Bone marrow (tissue), 2 donors: ENCODE measurements at regions not wholly inside any gene's neighbourhood (a gene's known extent, or its start where the extent isn't known, plus 50 kb on each side); places are given as distances from the start of the nearest gene placed in this dataset.
"Not testable (repeated sequence)": the region's sequence is repeated elsewhere in the genome, so short reads cannot be mapped to it uniquely, and the experiment has no call there.

ENCODE experiments used
- DNase-seq, 2 donors: peaks; one replicate each; lab custom pipeline; 2025; lab: John Stamatoyannopoulos, UW

DNA sequence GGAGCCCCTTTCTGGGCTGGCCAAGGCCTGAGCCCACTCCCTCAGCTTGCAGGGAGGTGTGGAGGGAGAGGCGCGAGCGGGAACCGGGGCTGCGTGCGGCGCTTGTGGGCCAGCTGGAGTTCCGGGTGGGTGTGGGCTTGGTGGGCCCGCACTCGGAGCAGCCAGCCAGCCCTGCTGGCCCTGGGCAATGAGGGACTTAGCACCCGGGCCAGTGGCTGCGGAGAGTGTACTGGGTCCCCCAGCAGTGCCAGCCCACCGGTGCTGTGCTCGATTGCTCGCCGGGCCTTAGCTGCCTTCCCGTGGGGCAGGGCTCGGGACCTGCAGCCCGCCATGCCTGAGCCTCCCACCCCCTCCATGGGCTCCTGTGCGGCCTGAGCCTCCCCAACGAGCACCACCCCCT is 123.8 kb upstream of the SEMA3C start:
- DNase-seq = not testable (repeated sequence)

DNA sequence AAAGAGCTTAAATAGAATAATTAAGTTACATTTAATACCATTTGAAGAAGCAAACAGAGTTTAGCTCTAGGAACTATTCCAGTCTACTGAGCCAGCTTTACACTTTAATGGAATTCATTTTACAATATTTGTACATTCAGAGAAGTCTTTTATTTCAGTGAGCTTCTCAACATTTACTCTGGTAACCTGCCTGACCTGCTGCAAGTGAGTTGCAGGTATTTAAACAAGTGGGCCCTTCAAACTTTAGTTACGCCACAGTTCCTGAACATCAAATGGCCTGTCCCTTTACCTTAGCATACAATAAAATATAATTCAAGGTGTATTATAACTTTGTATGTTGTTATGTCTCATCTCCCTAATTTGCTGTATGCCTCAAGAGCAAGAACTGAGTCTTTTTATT is 121.6 kb upstream of the SEMA3C start:
- no peak for DNase-seq

DNA sequence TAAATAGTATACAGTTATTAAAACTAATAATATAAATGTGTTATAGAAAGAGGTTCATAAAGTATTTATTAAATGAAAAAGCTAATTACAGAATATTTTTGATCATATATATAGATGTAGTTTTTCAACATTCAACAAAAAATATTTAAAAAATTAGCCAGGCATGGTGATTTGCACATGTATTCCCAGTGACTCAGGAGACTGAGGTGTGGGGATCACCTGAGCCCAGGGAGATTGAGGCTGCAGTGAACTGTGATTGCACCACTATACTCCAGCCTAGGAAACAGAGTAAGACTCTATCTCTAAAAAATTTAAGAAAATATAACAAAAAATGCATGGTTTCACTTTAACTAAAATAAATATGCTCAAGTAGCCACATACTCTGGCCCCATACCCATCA is 118.0 kb upstream of the SEMA3C start:
- DNase-seq = no peak

DNA sequence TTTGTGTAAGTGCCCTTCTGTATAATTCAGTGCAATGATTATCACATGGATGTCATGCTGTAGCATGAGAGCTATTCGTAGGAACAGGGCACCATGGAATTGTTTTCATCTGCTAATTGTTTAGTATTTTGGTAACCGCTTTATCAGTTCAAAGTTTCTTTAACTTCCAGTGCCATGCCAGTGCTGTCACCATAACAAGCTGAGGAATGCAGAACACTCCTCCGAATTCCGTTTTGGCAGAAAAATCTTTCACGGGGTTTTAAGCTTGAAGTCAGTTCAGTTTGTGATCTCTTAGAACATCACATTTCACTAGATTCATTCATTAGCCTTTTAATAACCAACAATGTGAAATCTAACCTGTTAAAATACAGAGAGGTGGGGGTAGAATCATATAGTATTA is 117.2 kb upstream of the SEMA3C start:
- no peak for DNase-seq

DNA sequence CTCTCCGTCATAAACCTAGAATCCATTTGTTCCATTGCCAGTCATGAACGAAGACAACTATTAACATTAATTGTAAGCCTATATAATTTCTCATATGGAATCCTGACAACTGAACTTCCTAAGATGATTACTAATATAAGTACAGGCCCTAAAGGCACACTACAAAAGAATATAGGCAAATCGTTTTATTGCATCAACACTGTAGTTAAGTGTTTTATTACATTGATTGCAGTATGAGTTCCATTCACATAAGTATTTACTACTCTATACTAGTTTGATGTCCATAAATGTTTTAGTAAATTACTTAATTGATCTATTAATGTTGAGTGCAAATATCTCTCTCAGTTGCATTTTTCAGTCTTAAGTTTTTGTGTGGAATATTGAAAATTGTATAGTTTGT is 113.1 kb upstream of the SEMA3C start:
- no peak for DNase-seq

DNA sequence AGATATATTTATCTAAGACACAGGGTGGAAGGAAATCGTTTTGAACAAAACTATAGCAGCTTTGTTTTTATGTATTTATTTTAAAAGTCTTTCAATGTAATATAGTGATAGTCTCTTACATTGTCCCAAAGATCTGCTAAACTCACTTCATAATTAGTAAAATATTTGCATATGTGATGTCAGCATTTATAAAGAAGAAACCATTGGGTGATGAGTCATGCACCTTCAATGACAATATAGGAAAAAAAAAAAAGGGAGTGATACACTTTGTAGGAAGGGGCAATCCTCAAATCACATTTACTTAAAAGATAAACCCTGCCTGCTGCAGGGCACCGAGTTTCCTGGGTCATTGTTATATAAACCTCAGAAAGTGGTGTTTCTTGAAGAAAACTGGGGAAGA is 112.4 kb upstream of the SEMA3C start:
- no peak for DNase-seq

DNA sequence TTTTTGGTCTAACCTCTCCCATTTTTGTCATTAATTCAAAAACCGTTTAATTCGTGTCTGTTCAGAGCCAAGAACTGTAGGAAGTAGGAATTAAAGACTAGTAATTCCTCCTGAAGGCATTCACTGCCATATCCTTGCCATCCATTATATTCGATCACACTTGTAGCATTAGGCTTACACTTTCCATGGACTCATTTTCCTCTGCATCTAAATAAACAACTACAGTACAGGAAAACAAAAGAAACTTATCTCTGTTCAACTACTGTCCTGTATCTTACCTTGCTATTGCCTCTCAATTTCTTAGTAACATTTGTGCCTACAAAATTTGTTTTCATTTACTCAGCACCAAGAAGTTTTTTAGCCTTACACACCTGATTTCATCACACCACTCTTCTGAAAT is 111.6 kb upstream of the SEMA3C start:
- no peak for DNase-seq

DNA sequence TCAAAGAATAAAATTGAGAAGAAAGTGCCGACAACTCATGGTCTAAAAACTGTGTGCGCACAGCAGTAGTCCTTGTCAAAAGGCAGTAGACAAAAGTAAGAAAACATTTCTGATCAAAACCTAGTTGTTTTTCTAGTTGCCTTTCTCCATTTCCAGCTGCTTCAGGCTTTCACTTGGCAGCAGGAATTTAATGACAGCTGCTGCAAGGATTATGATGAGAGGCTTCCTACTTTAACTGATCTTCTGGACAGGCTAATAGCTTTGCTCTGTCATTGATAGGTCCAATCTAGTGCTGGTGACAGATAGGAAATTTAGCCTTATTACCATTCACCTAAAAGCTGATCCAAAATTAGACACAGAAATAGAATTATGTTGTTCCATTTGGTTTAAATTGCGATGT is 110.7 kb upstream of the SEMA3C start:
- no peak for DNase-seq

DNA sequence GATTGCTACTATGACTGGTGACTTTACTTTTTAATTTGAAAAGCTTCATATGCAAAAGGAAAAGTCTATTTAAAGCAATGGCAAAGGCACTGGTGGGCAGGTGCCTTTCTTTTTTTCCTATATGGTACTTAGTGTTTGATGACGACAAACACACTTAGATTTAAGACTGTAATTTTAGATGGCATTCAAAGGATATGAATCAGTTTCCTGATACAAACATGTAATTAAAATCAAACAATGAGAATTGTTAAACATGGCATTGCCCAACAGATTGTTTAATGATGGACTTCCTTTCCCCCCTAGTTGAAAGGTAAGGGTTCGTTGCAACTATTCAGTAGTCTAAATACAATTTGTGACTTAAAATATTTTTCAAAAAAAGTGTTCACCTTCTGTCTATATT is 106.5 kb upstream of the SEMA3C start:
- no peak for DNase-seq

DNA sequence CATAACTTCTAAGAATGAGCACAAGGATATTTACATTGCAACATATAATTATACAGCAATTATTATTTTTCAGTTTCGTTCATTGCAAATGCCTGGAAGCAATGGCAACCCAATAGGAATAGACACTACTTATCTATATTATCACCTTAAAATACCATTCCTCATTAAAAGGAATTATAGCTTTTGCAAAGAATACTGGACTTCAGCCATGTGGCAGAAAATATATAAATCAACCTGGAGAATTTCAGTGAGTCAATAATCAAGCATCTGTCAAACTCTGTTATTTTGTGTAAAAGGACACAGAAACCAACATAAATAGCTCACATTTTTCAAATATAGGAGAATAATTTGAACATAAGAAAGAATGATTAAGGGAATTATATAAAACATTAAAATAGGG is 96.1 kb upstream of the SEMA3C start:
- DNase-seq = no peak

DNA sequence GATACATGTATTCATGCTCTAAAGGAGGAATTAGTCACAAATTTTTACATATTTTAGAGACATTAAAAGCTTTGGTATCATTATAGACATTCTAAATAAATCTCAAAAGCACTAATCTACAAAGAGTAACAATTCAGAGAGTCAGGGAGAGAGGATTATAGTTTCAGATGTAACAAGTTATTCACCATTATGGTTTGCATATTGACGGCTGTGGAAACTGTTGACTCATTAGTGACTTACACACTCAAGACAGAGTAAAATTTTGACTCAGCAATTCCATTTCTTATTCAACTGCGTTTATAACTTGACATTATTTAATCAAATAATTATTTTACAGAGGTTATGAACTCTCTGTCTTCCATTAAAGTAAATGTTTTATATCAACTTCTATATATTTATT is 95.4 kb upstream of the SEMA3C start:
- DNase-seq = no peak

DNA sequence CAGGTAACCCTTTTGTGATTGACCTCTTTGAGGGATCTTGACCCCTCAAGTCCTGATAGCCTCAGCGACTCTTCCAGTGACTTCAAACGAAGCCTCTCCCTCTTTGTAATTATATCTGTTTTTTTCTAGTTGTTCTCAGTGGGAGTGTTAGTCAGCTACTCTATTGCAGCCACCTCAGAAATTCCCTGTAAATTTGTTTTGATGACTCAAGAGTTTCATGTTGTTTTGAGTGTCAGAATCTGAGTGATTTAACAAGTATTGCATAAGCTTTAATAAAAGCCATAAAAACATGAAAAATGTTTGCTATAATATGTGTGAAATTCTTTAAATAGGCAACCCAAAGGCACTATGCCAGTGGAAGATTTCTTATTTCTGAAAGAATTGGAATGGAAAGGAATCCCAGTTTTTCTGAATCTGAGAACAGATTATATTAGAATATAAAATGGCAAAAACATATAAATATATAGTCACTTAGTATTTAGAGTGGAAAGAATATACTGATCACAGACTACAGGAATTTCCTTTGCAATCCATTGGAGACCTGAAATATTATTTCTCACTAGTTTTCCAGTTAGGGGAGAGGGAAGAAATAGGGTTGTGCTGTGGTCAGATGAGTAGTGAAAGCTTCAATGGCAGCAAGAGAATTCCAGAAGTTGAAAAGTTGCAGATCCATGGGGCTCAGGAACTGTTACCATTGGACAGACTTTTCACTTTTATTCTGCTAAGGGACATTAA is 94.4 kb upstream of the SEMA3C start:
- DNase-seq = no peak

DNA sequence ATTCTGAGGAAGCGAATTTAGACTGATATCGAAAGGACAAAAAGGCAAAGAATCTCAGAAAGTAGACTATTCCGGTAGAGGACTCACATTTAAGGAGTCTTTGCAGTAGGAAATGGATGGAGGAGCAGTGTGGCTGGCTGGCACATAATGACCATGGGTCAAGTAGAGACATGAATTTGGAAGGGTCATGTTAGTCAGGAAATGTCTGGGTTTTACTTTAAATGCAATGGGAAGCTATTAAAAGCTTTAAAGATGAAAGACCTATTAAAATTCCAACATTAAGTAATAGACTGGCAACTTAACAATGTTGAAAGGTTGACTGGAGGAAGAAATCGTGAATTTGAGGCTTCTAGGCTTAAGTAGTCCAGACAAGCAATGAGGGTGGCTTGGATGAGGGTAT is 90.0 kb upstream of the SEMA3C start:
- no peak for DNase-seq

DNA sequence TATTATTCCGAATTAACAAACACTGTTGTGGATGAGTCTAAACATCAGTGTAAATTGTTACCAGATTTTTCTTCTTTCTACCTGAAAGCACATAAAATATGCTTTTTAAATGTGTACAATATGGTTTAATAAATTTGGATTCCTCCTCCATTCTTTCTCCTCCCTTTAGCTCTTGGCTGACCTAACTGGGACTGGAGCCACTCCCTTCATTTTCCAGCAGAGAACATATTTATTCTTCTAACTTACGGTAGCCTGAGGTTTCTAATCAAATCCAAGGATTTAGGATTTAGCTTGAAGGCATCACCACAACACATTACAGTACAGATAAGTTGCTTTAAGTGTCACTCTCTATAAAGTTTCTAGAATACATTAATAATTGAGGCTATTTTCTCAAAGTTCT is 88.2 kb upstream of the SEMA3C start:
- no peak for DNase-seq

DNA sequence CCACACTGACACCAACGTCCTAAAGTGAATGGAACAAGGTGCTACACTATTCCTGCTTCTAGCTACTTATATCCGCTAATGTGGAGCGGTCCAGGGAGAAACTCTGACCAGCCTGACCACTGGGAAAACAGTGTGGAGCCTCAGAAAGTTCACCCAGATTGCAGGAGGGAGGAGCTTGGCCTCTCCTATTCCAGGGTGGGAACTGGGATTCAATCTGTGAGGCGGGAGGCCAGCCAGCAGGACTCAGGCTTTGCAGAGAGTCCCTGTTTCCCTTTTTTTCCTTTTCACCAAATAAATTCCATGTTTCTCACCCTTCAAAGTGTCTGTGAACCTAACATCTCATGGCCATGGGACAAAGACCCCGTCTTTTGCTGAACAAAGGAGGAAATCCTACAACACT is 86.4 kb upstream of the SEMA3C start:
- DNase-seq = no peak

DNA sequence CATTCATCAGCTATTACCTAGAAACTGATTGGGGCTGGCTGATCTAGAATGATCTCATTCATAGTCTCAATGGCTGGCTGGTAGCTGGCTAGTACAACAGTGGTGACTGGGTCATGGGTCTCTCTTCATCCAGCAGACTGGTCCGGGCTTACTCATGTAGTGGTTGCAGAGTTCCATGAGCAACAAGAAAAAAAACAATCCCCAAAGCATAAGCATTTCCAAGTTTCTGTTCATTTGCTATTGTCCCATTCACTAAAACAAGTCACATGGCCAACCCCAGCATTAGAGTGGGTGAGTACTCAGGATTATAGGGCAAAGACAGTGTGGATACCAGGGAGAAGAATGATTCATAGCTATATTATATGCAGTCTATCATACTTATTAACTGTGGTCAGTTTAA is 85.2 kb upstream of the SEMA3C start:
- no peak for DNase-seq

DNA sequence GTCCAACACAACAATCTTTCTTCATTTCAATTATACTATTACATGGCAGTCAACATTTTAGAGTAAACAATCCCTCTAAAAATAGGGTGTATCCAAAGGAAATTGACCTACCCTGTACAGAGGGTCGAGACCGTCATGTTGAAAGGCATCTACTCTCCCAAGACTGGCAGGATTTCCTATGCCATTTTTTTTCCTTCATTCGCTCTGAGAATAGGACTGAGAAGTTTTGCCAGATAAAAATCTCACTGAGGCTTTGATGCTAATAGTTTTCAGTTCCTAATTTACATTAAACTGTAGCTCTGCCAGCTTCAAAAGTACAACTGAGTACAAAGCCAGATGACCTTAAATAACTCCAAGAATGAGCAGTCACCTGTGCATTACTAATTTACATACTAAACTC is 84.5 kb upstream of the SEMA3C start:
- no peak for DNase-seq

DNA sequence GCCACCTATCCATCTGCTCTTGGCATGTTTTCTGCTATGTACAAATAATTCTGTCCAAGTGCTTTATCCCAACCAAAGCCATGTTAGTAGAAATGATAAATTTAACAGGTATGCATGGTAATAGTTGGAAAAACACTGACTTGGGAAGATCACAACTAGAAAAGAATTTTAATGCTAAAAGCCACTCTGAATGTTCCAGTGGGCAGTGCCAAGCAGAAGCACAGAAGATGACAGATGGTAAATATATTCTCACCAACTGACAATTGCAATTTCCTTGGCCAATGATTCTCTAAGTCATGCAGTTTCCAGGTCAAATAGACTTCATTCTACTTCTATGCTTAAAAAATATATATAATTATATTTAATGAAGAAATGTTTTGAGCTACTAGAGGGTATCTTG is 83.6 kb upstream of the SEMA3C start:
- no peak for DNase-seq

DNA sequence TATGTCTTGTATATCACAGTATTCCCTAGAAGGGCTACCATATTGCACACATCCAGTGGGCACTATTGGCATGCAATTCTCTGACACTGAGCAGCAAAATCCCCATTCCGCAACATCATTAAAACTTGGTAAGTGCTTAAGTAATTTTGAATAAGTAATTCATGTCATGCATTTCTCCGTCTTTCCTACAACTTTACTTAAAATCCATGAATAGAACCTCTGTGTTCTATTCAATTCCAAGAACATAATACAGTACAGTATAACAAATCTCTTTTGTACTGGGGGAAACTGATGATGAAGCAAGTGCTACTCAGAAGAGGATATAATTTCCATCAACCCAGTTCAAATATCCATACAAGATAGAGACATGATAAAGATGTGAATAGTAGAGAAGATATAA is 80.9 kb upstream of the SEMA3C start:
- no peak for DNase-seq

DNA sequence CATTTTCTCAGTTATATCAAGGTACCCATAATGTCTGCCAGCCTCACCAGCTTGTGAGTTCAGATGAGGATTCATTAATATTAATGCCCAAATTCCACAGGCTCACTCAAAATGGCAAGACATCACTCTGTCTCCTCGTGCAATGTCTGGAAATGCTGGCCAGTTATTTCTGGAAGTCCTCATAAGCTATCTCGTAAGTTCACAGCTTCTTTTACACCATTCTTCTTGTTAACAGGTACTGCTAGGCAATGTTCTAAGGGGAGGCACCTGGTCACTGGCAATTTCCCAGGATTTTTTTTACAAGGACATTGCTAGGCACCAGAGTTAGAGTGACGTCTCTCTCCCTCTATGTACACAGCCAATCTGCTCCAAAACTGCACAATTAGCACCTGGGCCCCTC is 80.2 kb upstream of the SEMA3C start:
- no peak for DNase-seq

DNA sequence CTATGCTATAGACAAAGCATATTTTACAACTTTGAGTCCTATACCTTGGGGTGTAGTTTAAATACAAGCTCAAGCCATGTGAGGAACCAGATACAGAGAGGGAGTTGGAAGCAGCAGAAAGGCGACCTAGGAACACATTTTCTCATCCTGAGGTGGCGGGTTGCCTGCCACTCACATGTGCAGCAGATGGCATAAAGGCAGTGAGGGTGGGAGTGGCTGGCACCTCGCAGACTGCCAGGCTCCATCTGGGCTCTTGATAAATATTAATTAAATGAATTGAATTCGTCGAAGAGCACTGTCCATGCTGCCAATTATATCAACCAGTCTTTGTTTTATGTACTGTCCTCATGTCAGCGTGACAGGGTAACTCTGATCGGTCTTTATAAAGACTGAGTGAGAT is 79.0 kb upstream of the SEMA3C start:
- no peak for DNase-seq

DNA sequence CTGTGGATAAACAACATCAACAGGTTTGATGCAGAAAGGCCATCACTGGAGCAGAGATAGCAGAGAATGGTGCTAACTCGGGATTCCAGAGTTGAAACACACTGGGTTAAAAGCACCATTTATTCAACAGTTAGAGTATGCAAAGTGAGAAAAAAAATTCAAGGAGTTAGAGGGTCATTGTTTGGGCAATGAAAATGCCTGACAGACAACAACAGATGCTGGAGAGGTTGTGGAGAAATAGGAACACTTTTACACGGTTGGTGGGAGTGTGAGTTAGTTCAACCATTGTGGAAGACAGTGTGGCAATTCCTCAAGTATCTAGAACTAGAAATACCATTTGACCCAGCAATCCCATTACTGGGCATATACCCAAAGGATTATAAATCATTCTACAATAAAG is 77.4 kb upstream of the SEMA3C start:
- DNase-seq = not testable (repeated sequence)

DNA sequence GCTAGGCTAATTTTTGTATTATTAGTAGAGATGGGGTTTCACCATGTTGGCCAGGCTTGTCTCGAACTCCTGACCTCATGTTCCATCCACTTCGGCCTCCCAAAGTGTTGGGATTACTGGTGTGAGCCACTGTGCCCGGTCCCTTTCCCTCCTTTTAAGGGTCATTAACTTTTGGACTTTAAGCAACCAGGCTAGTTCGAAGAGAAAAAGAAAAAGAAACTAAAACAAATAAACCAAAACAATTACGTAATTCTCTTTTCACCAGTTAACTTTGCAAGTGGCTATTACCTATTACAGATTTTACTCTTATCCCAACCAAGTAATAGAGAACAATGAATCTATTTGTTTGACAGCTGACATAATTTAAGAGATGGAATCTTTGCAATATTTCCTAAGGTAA is 72.8 kb upstream of the SEMA3C start:
- no peak for DNase-seq

DNA sequence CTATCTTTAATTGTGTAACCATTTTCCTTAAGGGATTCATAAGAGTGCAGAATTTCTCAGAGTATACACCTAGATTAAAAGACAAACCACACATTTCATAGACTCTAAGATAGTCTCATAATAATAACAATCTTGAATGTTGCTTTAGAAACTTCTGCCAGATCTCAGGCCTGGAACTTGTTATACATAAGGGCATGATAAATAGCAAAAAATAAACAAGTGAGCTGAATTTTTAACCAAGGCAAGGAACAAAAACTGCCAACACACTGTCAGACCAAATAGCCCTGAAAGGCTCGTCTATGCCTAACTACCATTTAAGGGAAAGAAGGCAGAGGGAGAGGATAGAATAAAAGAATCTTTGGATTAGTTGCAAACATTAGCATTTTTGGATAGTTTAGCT is 65.8 kb upstream of the SEMA3C start:
- DNase-seq = no peak

DNA sequence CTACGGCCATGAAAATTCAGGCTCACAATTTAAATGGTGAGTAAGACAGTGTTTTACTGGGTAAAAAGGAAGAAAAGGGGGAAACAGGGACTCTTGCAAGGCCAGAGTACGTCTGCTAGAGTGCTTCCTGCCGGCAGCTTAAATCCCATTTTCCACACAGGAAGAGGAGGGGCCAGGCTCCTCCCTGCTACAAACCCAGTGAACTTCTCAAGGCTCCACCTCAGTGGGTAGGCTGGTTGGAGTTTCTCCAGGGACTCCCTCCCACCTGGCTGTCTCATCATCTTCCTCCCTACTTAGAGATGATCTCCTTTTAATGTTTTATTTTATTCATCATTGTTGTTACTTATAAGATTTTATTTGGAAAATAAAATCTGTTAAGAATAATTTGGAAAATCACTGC is 62.6 kb upstream of the SEMA3C start:
- no peak for DNase-seq
